H9 (cell line): ENCODE measurements at regions not wholly inside any gene's neighbourhood (a gene's known extent, or its start where the extent isn't known, plus 50 kb on each side); places are given as distances from the start of the nearest gene placed in this dataset.

Experiments used
- DNase-seq: peaks from one replicate; pipeline ENCODE4 v3.0.0-alpha.2; 2017
- H2AFZ ChIP-seq: one replicate; pipeline ENCODE4 v1.6.1; 2013; ENCODE audit warnings: mild to moderate bottlenecking, low read length, control low read depth, moderate library complexity
- H2AK5ac ChIP-seq: 2 replicates; pipeline ENCODE4 v1.6.1; 2013; ENCODE audit warnings: low read length, control low read depth, mixed read lengths; ENCODE audit not compliant: insufficient read length
- H2BK120ac ChIP-seq: one replicate; pipeline ENCODE4 v1.6.1; 2013; ENCODE audit warnings: low read depth, mild to moderate bottlenecking, low read length, control low read depth, inconsistent platforms; ENCODE audit not compliant: poor library complexity, severe bottlenecking
- H2BK12ac ChIP-seq: 2 replicates; pipeline ENCODE4 v1.6.1; 2013; ENCODE audit warnings: low read length, control low read depth, mixed read lengths, low read depth; ENCODE audit not compliant: insufficient read length
- H2BK15ac ChIP-seq: 2 replicates; pipeline ENCODE4 v1.6.1; 2013; ENCODE audit warnings: low read depth, low read length, control low read depth
- H2BK20ac ChIP-seq: one replicate; pipeline ENCODE4 v1.6.1; 2013; ENCODE audit warnings: low read depth, mild to moderate bottlenecking, low read length, control low read depth, inconsistent platforms; ENCODE audit not compliant: poor library complexity, severe bottlenecking
- H2BK5ac ChIP-seq: 2 replicates; pipeline ENCODE4 v1.6.1; 2013; ENCODE audit warnings: low read length, control low read depth, mixed read lengths; ENCODE audit not compliant: insufficient read length
- H3K14ac ChIP-seq: 2 replicates; pipeline ENCODE4 v1.6.1; 2013; ENCODE audit warnings: low read length, control low read depth; ENCODE audit not compliant: insufficient read depth
- H3K18ac ChIP-seq: 2 replicates; pipeline ENCODE4 v1.6.1; 2013; ENCODE audit warnings: low read depth, mild to moderate bottlenecking, mixed read lengths, low read length, control low read depth; ENCODE audit not compliant: insufficient read length
- H3K23ac ChIP-seq: 2 replicates; pipeline ENCODE4 v1.6.1; 2013; ENCODE audit warnings: low read length, control low read depth, mixed read lengths, low read depth; ENCODE audit not compliant: insufficient read length
- H3K23me2 ChIP-seq: 2 replicates; pipeline ENCODE4 v1.6.1; 2013; ENCODE audit warnings: low read depth, mild to moderate bottlenecking, mixed read lengths, low read length, control low read depth; ENCODE audit not compliant: insufficient read length, poor library complexity, severe bottlenecking
- H3K27ac ChIP-seq: 2 replicates; pipeline ENCODE4 v1.5.1; 2013; ENCODE audit warnings: low read length, control low read depth, mixed read lengths, low read depth; ENCODE audit not compliant: insufficient read length
- H3K27me3 ChIP-seq: 2 replicates; pipeline ENCODE4 v1.6.1; 2013; ENCODE audit warnings: low read length, control low read depth, inconsistent platforms; ENCODE audit not compliant: insufficient read depth
- H3K4ac ChIP-seq: 2 replicates; pipeline ENCODE4 v1.6.1; 2013; ENCODE audit warnings: low read depth, mild to moderate bottlenecking, control low read depth, inconsistent platforms, low read length, moderate library complexity
- H3K4me1 ChIP-seq: 2 replicates; pipeline ENCODE4 v1.6.1; 2013; ENCODE audit warnings: low read length, control low read depth, inconsistent platforms; ENCODE audit not compliant: insufficient read depth
- H3K4me2 ChIP-seq: 2 replicates; pipeline ENCODE4 v1.6.1; 2013; ENCODE audit warnings: low read length, control low read depth, mixed read lengths; ENCODE audit not compliant: insufficient read length, insufficient read depth
- H3K56ac ChIP-seq: 2 replicates; pipeline ENCODE4 v1.6.1; 2013; ENCODE audit warnings: low read depth, mild to moderate bottlenecking, mixed read lengths, low read length, control low read depth; ENCODE audit not compliant: insufficient read length
- H3K79me1 ChIP-seq: 2 replicates; pipeline ENCODE4 v1.6.1; 2013; ENCODE audit warnings: low read depth, mild to moderate bottlenecking, moderate library complexity, low read length, control low read depth, inconsistent platforms; ENCODE audit not compliant: insufficient read depth, poor library complexity, severe bottlenecking
- H3K79me2 ChIP-seq: 2 replicates; pipeline ENCODE4 v1.6.1; 2013; ENCODE audit warnings: low read length, control low read depth, inconsistent platforms; ENCODE audit not compliant: insufficient read depth
- H3K9ac ChIP-seq: 2 replicates; pipeline ENCODE4 v1.6.1; 2013; ENCODE audit warnings: low read length, control low read depth, mixed read lengths; ENCODE audit not compliant: insufficient read length; ENCODE audit errors: extremely low read depth
- H3K9me3 ChIP-seq: one replicate; pipeline ENCODE4 v1.6.1; 2013; ENCODE audit warnings: low read depth, low read length, inconsistent platforms; ENCODE audit not compliant: control insufficient read depth
- H3T11ph ChIP-seq: one replicate; pipeline ENCODE4 v1.6.1; 2013; ENCODE audit warnings: mild to moderate bottlenecking, low read length, control low read depth, inconsistent platforms
- H4K20me1 ChIP-seq: one replicate; pipeline ENCODE4 v1.6.1; 2013; ENCODE audit not compliant: control insufficient read depth, insufficient read length, insufficient read depth
- H4K5ac ChIP-seq: 2 replicates; pipeline ENCODE4 v1.6.1; 2013; ENCODE audit warnings: low read depth, mild to moderate bottlenecking, mixed read lengths, low read length, control low read depth; ENCODE audit not compliant: insufficient read length
- H4K8ac ChIP-seq: replicated peaks from 2 replicates; pipeline ENCODE4 v1.6.1; 2013; ENCODE audit warnings: low read length, control low read depth, mixed read lengths, low read depth; ENCODE audit not compliant: insufficient read length
- H4K91ac ChIP-seq: 2 replicates; pipeline ENCODE4 v1.6.1; 2013; ENCODE audit warnings: low read depth, mild to moderate bottlenecking, moderate library complexity, mixed read lengths, low read length, control low read depth; ENCODE audit not compliant: insufficient read length
- H3K27ac Mint-ChIP-seq, 3 experiments: 2 replicates in 2 of 3; 3 replicates in 1 of 3; pipeline ENCODE4 v1.8.0; 2020 to 2021; ENCODE audit warnings: mixed read lengths in 3 of 3, mild to moderate bottlenecking in 1 of 3, moderate library complexity in 1 of 3
- H3K27me3 Mint-ChIP-seq: 2 replicates; pipeline ENCODE4 v1.8.0; 2021; ENCODE audit warnings: low read depth, mild to moderate bottlenecking, moderate library complexity, mixed read lengths
- H3K36me3 Mint-ChIP-seq, 3 experiments: 2 replicates in 2 of 3; 3 replicates in 1 of 3; pipeline ENCODE4 v1.8.0; 2020 to 2021; ENCODE audit warnings: low read depth in 3 of 3, mixed read lengths in 3 of 3; ENCODE audit not compliant: insufficient read depth in 1 of 3
- H3K4me1 Mint-ChIP-seq, 2 experiments: 2 replicates each; pipeline ENCODE4 v1.8.0; 2020; ENCODE audit warnings: mixed read lengths in 2 of 2
- H3K4me3 Mint-ChIP-seq, 2 experiments: 2 replicates in 1 of 2; 3 replicates in 1 of 2; pipeline ENCODE4 v1.8.0; 2020 to 2021; ENCODE audit warnings: mild to moderate bottlenecking in 2 of 2, mixed read lengths in 2 of 2, moderate library complexity in 1 of 2
- H3K9me3 Mint-ChIP-seq, 2 experiments: 2 replicates in 1 of 2; 3 replicates in 1 of 2; pipeline ENCODE4 v1.8.0; 2020; ENCODE audit warnings: mild to moderate bottlenecking in 2 of 2, mixed read lengths in 2 of 2, moderate library complexity in 1 of 2
- TF ChIP-seq, protein P1 (sequence below): fragments of 200-600 bp; sonication (generic); conservative IDR thresholded peaks from 3 replicates; pipeline ENCODE4 v1.8.0; 2021; ENCODE audit warnings: antibody characterized with exemption, mild to moderate bottlenecking

GRCh38 chr3:53411371-53411770 is 64.0 kb upstream of the DCP1A start:
- Histone ChIP-seq H3K79me2 (no peaks in the 10 kb centered on the region), H2BK12ac (no peak overlapping the region), H3K23ac (no peak overlapping the region), H3K79me1 (no peaks in the 10 kb centered on the region), H4K20me1 (no peaks in the 10 kb centered on the region), H3K4me2 (no peak overlapping the region), H2BK20ac (no peak overlapping the region), H3K27ac (no peak overlapping the region), H3K27me3 (no peaks in the 10 kb centered on the region), H2BK120ac (no peak overlapping the region), H3K23me2 (no peaks in the 10 kb centered on the region), H2BK5ac (no peak overlapping the region), H4K5ac (no peak overlapping the region), H3K9ac (no peak overlapping the region), H3K4me1 (no peaks in the 10 kb centered on the region), H3T11ph (no peak overlapping the region), H2BK15ac (no peak overlapping the region), H3K9me3 (no peaks in the 10 kb centered on the region), H4K91ac (no peak overlapping the region), H4K8ac (no peak overlapping the region), H3K56ac (no peak overlapping the region), H3K18ac (no peak overlapping the region), H3K4ac (no peak overlapping the region), H2AFZ (no peak overlapping the region), H3K14ac (no peak overlapping the region), H2AK5ac (no peak overlapping the region)
- no peak for DNase-seq
- no peak overlapping the region for H3K27ac Mint-ChIP-seq
- peaks cover 23 to 24% of the 10 kb centered on the region in 2 experiments for H3K9me3 Mint-ChIP-seq
- H3K4me1 Mint-ChIP-seq, result peaks cover under 1 to 4% of the 10 kb centered on the region in 2 experiments; a peak in 3 of 4 replicates
- no peak overlapping the region for H3K4me3 Mint-ChIP-seq
- peaks cover 4 to 13% (median 11%) of the 10 kb centered on the region in 3 experiments; a peak in 5 of 7 replicates for H3K36me3 Mint-ChIP-seq
- no peaks in the 10 kb centered on the region; the same call in 1 of the 2 replicates for H3K27me3 Mint-ChIP-seq
- TF ChIP-seq, protein P1, sequence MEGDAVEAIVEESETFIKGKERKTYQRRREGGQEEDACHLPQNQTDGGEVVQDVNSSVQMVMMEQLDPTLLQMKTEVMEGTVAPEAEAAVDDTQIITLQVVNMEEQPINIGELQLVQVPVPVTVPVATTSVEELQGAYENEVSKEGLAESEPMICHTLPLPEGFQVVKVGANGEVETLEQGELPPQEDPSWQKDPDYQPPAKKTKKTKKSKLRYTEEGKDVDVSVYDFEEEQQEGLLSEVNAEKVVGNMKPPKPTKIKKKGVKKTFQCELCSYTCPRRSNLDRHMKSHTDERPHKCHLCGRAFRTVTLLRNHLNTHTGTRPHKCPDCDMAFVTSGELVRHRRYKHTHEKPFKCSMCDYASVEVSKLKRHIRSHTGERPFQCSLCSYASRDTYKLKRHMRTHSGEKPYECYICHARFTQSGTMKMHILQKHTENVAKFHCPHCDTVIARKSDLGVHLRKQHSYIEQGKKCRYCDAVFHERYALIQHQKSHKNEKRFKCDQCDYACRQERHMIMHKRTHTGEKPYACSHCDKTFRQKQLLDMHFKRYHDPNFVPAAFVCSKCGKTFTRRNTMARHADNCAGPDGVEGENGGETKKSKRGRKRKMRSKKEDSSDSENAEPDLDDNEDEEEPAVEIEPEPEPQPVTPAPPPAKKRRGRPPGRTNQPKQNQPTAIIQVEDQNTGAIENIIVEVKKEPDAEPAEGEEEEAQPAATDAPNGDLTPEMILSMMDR, result no peak
